ENCODE measurements at regions not wholly inside any gene's neighbourhood (a gene's known extent, or its start where the extent isn't known, plus 50 kb on each side); places are given as distances from the start of the nearest gene placed in this dataset.

GRCh38 chr4:22215084-22215483 lies 266.5 kb upstream of the KCNIP4 start:
- TF ChIP-seq, protein P1, sequence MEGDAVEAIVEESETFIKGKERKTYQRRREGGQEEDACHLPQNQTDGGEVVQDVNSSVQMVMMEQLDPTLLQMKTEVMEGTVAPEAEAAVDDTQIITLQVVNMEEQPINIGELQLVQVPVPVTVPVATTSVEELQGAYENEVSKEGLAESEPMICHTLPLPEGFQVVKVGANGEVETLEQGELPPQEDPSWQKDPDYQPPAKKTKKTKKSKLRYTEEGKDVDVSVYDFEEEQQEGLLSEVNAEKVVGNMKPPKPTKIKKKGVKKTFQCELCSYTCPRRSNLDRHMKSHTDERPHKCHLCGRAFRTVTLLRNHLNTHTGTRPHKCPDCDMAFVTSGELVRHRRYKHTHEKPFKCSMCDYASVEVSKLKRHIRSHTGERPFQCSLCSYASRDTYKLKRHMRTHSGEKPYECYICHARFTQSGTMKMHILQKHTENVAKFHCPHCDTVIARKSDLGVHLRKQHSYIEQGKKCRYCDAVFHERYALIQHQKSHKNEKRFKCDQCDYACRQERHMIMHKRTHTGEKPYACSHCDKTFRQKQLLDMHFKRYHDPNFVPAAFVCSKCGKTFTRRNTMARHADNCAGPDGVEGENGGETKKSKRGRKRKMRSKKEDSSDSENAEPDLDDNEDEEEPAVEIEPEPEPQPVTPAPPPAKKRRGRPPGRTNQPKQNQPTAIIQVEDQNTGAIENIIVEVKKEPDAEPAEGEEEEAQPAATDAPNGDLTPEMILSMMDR (IDR thresholded peaks at IDR 0.05; ENCODE audit: low read length): no peak
- TF ChIP-seq EZH2 (IDR thresholded peaks at IDR 0.05; ENCODE audit: borderline replicate concordance, low read length): no peak
